GM19240 (cell line): ENCODE measurements at regions not wholly inside any gene's neighbourhood (a gene's known extent, or its start where the extent isn't known, plus 50 kb on each side); places are given as distances from the start of the nearest gene placed in this dataset.

Experiments
- DNase-seq: peaks from one replicate; pipeline ENCODE4 v3.0.0; 2011; ENCODE audit warnings: low spot score; ENCODE audit not compliant: insufficient read length

DNA sequence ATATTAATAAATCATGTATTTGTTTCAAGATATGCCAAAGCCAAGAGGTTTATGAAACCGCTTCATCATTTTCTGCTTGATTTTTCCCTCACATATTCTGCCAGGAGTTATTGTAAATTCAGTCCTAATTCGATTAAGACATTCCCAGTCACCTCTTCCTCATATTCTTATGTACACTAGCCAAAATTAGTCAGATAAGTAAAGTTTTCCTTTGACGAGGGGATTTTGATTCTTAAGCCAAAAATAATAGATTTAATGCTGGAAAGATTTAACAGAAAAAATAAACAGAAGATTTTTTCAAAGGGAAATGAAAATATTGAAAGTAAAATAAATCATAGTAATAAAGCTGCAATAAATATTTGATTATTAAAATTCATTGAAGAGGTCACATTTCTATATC is 51.0 kb upstream of the VEGFC start:
- no peak for DNase-seq

DNA sequence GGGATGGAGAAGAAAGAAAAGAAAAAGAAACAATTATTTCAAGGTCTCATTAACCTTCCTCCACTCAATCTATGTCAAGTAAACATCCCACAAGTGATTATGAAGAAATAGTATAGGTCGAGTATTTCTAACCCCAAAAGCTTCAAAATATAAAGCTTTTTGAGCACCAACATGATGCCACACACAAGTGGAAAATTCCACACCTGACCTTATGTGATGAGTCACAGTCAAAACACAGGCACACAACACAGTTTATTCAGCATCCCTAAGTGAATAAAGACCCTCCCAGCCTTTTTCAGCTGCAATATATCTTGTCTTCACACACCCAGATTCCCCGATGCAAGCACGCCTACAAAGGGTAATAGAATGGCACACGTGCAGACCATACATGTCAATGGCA is 51.7 kb upstream of the VEGFC start:
- DNase-seq: no peak

GRCh38 chr4:176845636-176846035 is 52.9 kb upstream of the VEGFC start:
- no peak for DNase-seq

DNA sequence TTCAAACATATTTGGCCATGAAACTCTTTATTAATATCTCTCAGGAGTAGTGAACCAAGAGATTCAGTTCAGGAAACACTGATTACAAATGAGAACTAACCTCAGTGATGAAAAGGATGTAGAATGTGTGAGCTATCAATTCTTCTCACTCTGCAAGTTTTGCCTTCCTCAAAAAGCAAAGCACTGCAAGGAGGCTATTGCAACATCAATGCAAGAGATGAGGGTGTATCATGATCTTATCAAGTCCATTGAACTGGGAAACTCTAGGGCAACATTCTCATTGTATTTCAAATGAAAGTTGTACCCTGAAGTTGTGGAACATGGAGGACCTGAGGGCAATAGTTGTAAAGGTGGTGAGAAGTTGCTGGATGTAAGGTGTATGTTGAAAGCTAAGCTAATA is 56.4 kb upstream of the VEGFC start:
- DNase-seq: no peak

DNA sequence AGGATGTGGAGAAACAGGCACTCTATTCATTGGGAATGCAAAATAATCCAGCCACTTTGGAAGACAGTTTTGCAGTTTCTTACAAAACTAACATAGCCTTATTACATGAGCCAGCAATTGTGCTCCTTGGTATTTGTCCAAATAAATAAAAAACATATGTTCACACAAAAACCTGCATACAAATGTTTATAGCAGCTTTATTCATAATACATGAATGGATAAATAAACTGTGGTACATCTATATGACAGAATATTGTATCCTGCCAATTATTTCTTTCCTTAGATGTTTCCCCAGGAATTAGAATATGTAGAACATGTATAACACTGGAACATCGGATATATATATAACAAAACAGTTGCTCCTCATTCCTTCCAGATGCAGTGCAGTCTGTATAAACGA is 57.7 kb upstream of the VEGFC start:
- no peak for DNase-seq

DNA sequence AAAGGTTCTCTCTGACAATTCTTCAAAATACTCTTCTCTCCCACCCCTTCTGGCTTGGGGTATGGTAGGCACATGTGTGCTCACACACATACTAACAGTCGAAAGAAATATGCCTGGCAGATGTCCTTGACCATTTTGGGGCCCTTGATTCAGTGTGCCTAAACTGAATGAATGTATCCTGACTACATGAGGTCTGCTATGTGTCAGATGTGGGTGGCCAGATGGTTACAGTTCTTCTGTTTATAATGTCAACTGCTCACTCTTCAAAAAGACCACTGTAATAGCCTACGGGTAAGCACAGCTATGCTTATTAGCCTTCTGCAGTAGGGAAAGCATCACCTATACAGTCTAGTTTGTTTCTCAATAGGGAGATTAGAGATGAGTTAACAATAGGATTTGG is 63.7 kb upstream of the VEGFC start:
- no peak for DNase-seq

- no peak for DNase-seq
These were observed 66.1 kb upstream of the VEGFC start for GRCh38 chr4:176858839-176859238.

- no peak for DNase-seq
These were observed 71.5 kb upstream of the VEGFC start for GRCh38 chr4:176864238-176864637.

DNA sequence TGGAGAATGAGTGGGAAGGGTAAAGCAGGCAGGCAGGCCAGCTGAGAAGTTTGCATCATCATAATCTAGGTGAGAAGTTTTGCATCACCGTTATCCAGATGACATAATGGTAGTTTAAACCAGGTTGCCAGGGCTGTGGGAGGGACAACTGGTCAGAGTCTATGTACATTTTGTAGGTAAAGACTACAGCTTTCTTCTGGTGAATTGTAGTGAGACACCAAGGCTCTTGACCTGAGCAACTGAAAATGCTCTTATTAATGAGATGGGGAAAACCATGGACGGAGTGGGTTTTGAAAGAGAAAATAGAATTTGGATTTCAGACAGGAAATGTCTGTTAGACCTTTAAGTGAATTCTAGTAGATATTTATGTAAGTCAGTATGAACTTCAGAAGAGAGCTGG is 76.0 kb upstream of the VEGFC start:
- DNase-seq: no peak

DNA sequence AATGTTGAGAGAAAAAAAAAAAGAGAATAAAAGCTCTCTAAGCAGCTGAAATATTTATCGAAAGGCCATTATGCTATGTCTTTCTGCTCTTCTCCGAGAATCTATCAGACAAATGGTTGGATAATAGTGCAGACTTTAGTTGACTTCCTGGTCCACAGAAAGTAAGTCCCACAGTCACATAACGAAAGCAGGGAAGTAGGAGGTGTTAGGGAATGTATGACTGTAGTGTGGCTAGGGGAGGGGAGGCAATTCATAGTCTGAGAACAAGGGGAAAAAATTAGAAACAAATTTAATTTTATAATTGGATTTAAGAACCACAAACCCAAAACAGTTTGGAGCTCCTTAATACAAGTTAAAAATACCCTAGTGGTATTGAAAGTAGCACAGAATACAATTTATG is 79.7 kb upstream of the VEGFC start:
- DNase-seq: no peak

- no peak for DNase-seq
These were observed 82.2 kb upstream of the VEGFC start for GRCh38 chr4:176874721-176875445.

DNA sequence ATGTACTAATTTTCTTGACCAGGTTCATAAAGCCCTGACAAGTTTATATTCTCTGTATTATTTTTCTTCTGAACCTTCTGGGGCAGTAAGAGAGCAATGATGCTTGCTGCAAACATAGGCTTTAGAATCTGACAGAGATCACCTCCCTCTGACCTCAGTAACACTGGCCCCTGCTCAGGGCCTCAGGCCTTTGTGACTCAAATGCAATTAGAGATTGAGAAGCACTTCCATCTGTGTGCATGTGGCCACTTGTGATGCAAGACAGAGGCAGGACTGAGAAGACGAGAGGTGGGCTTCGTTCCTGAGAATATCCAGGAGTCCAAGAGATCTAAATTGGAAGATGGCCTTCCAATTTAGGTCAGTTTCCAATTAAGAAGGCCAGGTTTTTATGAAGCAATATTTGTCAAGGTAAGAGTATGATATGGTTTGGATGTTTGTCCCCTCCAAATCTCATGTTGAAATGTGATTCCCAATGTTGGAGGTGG is 82.8 kb upstream of the VEGFC start:
- DNase-seq: no peak

DNA sequence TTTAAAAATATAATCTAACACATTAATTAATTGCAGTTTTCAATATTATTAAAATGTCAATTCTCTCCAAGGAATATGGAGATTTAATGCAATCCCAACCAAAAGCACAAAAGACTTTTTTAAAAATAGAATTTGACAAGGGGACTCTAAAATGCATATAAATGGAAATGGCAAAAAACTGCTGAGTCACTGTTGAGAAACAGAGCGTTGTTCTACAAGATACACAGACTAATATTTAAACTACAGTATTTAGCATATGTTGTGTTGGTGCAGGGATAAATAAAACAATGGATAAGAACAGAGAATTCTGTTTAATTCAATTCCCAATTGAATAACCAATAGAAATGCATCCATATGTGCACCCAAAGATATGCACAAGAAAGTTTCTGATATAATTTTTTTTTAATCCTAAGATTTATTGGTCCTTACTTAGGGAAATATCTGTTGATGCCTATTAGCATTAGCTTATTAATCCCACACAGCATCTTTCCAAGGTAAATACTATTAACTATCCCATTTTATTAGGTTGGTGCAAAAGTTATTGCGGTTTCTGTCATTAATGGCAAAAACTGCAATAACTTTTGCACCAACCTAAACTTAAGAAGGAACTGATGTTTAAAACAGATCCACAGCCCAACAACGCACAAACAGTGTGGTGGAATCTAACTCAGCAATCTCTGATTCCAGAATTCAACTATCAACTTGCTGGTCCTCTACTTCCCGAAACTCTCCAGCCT is 86.8 kb upstream of the VEGFC start:
- DNase-seq: no peak

GRCh38 chr4:176882206-176882605 is 89.5 kb upstream of the VEGFC start:
- no peak for DNase-seq

DNA sequence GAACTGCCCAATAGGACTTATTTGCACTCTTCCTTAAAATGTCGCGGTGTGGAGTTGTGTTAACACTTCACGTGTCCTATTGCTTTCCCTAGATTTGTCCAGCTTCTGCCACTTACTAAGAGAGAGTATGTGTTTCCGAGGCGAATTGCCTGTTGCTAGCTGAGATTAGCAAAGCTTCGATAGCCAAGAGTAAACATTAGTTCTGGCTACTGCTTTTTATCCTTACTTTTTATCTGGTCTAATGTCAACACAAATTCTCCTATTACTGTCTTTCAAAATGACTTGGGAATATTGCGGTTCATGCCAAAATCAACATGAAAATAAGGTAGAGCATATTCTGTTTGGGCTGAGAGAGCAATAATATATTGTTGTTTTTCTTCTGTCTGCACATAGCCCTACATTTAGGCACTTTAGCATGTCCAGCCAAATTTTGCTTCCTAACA is 90.4 kb upstream of the VEGFC start:
- no peak for DNase-seq

DNA sequence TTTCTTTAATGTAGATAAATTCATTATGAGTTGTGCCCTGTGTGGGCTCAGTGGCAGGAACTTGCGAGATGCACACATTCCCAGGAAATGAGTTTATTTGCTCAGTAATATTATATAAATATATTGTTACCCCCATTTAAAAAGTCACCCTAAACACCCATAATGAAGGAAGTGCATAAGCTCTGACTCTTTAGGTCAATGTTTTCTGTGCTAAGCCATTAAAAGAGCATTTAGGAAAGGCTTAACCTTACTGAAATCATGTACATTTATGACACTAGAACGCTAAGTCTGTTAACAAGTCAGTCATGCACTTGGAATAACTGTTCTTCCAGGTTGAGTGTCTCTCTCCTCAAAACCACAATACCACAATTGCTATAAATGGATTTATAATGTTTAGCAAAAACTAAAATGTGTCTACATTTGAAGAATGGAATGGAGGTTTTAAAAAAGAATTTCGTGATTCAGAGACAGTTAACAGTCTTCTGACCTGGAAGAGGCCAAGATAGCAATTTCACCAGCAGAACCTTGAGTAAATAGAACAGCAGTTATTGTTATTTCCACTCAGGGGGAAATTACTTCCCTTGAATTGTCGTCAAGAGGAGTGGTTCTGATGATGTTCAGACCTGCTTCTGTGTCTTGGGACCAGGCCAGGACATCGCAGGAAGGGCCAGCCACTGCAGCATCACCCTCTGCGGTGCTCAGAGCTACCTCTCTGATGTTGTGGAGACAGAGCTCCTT is 91.1 kb upstream of the VEGFC start:
- no peak for DNase-seq

- DNase-seq: no peak
These were observed 92.5 kb upstream of the VEGFC start for GRCh38 chr4:176885224-176885623.

DNA sequence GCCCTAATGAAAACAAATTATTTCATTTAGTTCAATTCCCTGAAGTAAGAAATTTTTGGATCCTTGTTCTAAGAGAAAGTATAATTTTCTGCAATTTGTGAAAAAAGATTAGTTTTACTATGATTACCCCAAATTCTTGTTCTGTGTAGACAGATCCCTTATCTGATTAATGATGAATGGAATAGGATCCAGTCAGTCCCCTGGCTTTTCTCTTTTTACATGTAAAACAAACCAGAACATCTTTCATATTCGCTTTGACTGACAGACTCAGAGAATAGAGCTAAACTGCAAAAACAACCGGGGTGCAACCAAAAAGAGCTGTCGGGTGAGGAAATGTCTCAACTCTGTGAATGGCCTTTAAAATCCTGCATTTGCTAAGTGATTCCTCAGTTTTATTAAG is 93.4 kb upstream of the VEGFC start:
- DNase-seq: no peak

DNA sequence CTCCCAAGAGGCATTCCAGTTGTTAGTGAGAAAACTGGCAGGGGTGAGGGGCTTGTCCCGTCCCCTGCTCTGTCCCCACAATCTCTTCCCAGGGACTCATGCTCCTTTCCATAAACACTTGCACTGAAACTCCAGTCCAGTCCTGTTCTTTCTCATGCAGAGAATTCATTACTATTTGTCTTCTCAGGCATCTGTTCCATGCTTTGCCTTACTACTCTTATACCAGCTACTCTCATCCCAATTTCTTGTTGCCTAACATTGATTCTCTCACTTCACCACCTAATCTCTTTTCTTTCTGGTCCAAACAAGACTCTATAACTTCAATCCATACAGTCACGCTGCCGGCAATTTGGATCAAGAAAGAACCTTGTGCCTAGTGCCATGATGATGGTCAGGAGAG is 97.1 kb upstream of the VEGFC start:
- DNase-seq: no peak

- DNase-seq: no peak
These were observed 101.8 kb upstream of the VEGFC start for GRCh38 chr4:176894498-176894897.

- no peak for DNase-seq
These were observed 103.5 kb upstream of the VEGFC start for GRCh38 chr4:176896211-176896610.

- no peak for DNase-seq
These were observed 104.5 kb upstream of the VEGFC start for GRCh38 chr4:176897226-176897625.
